ENCODE measurements at regions not wholly inside any gene's neighbourhood (a gene's known extent, or its start where the extent isn't known, plus 50 kb on each side); places are given as distances from the start of the nearest gene placed in this dataset.

DNA sequence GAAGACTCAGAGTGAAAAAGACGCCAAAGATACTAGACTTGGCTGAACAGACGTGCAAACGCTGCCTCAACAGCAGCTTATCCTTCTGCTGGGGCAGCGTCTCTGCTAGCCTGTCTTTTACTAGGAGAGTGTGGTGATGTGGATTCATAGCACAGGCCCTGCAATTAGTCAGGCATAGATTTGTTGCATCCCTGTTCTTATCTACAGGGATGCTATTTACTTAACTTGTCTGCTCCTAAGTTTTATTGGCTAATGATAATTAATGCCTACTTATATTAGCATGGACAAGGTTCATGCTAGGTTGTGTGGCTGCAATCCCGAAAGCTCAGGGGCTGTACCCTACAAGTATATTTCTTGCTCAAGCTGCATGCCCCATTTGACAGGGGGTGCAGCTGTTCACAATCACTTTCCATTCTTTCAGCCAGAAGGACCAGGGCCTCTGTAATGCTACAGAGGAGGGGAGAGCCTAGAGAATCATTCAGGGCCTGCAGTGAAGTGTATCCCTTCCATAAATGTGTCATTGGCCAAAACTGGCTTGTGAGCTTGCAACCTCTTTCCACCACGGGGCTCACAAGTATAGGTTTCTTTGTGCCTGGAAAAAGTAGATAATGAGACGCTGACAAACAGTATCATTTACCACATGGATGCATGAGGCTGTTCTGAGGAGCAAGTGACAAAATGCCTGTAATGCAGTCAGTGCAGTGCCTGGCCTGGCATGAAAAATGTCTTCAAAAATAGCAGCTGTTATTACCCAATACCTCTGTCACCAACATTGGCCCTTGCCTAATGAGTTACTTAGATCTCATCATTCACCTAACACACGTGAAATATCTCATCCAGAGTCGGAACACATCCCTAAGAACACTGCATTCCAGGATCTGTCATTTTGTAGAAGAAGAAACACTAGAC, 685.8 kb upstream of the API5 start:
- DNase-seq: no peak

GRCh38 chr11:42631220-42631843, 680.5 kb upstream of the API5 start:
- no peak for DNase-seq

DNA sequence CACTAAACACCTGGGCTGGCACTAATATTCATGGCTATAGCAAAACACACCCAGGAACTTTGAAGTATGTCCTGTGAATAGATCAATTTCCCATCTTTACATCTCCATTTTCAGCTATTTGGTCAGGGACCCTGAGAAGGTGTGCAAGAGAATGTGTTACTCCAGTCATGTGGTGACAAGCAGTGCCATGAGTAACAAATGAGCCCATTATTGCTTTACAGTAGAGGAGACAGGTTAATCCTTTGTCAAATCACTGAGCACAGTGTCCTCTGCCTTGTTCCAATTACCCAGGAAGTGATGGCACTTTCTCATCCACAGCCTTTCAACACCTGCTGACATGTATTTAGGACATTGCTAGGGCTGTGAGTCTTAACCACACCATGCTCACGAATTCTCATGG, 664.8 kb upstream of the API5 start:
- no peak for DNase-seq

DNA sequence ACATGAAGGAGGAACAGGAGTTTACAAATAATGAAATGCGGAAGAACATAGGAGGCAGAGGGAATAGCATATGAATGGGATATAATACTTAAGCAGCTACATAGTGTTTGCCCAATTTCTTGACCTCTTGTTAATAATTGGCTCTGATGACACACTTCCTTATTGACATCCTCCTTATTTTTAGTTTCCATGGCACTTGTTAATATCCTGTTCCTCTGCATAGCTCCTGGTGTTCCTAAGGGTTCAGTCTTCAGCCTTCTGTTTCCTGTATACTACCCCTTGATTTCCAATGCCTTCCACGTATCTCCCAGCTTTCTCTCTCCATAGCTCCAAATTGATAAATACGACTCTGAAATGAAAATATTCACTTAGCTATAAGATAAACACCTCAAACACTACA, 663.8 kb upstream of the API5 start:
- no peak for DNase-seq

DNA sequence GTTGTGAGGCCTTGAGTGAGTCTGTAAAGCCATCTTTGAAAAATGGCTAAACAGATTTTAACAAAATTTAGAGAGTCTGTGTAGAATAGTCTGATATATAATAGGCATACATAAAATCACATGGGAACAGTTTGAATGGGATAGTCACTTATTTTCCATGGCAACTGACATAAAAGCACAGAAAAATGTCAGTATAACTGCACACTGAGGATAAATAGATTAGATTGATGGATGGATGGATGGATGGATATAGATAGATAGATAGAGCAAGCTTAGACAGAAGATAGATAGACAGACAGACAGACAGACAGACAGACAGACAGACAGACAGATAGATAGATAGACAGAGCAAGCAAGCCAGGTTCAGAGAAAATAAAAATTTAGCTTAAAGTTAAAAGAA, 660.2 kb upstream of the API5 start:
- DNase-seq: no peak

- DNase-seq: no peak
Observed at GRCh38 chr11:42657169-42657568, 654.6 kb upstream of the API5 start.

GRCh38 chr11:42661942-42662341, 649.9 kb upstream of the API5 start:
- DNase-seq: no peak

GRCh38 chr11:42669248-42669976, 642.4 kb upstream of the API5 start:
- DNase-seq: no peak

DNA sequence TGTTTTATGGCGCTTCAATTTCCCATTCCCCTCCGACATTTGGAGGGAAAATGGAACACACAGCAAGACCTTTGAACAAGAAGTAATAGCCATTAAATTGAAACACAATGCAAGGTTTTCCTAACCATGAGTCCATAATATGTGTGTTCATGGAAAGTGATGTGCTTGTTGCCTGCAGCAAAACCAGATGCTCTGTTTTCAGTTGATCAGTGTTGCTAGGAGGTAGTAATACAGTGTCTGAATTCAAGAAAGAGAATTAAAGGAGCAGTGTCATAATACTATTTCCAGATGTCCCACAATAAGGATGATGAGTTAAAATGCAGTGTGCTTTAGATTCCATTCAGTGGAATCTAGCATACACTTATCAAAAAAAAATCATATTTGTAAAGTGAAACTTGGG, 637.4 kb upstream of the API5 start:
- no peak for DNase-seq

GRCh38 chr11:42707541-42707940, 604.3 kb upstream of the API5 start:
- no peak for DNase-seq

DNA sequence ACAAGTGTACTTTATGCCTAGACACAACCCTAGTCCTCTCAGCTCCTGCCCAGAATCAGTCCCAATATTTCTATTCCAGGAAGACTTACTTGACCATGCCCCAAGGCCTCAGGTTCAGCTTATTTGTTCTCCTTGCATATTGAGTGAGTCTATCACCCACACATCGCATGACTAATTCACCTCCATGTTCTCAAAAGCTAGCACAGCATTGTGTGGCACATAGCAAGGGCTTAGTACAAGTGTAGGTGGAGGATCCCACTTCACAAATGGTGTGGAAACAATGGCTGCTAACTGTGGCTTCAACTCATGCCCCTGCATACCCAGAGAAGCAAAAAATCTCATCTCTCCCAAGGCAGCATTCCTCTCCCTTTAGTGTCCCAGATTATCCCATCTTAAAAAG, 602.6 kb upstream of the API5 start:
- DNase-seq: no peak

- no peak for DNase-seq
Observed at GRCh38 chr11:42713279-42713678, 598.5 kb upstream of the API5 start.

DNA sequence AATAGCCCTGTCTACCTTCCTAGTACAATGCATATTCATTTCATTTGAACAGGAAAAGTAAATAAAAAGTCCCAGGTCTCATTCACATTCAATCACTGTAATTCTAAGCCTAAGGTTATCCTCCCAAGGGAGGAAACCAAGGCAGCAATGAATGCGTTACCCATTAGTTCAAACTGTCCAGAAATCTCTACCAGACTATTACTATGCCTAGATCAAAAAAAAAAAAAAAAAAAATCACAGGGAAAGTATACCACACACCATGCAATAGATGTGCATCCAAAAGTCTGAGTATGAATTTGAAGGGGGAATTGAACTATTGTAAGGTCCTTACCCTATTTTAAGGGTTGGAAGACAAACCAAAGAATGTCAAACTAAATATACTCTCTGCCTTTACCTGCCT, 598.0 kb upstream of the API5 start:
- DNase-seq: no peak

DNA sequence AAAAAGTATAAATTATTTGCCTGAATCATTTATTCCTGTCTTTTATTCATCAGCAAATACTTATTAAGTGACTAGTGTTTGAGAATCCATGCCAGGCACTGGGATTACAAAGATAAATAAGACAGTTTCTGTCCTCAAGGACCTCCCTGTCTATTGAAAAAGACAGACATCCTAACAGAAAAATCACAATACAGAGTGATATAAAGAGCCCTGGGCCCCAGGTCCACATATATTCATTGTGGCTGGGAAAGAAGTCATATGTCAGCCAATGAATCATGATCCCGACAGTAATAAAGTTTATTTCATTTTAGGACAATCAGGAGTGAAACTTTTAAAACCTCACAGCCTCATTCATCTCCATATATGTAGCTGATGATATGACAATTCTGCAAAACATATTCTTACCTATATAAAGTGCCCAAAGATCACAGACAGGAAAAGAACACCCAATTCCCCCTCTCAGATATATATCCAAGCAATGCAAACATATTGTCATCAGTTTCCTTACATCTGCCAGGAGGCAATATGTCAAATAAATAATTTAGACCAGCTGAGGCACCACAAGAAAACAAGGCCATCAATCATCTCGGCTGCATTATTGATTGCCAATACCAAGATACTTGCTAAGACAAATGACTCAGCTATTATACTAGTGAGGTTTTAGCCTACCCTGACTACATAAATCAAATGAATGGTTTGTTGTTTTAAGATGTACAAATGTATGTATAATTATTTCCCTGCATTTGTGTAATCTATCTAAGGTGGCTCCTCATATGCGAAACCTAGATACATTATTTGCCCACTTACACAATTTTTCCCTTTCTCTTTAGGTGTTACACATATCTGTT, 590.9 kb upstream of the API5 start:
- no peak for DNase-seq

- DNase-seq: no peak
Observed at GRCh38 chr11:42727879-42728278, 583.9 kb upstream of the API5 start.

GRCh38 chr11:42762348-42762747, 549.4 kb upstream of the API5 start:
- DNase-seq: no peak

DNA sequence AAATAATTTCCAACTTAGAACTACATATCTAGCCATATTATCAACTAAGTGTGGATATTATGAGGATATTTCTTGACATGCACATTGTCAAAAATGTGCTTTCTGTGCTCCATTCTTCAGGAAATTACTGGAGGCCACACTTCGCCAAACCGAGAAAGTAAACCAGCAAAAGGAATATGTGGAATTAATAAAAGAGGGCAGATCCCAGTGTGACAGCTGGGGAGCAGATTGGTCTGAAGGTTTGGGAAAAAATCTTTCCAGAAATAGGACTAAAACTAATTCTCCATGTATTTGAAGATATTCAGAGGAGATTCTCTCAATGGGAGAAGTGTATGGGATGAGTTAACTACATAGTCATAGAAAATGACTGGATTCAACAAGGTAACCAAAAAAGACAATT, 546.9 kb upstream of the API5 start:
- DNase-seq: no peak

DNA sequence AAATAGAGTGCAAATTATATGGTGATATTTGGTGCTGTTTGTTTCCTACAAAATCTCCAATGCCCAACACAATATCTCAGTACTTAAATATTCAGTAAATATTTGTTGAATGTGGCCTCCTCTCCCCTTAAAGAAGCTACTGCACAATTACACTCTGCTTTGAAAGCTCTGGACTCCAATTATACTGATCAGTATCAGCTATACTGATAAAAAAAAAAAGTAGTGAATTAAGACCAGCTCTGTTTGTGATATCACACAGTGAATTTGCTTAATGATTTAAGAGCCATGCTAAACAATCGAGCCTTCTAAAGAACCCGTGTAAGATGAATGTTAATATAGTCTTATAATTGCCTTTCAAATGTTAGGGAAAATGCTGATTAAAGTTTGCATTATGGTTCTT, 543.2 kb upstream of the API5 start:
- DNase-seq: no peak

- DNase-seq: no peak
Observed at GRCh38 chr11:42770444-42771065, 541.2 kb upstream of the API5 start.

DNA sequence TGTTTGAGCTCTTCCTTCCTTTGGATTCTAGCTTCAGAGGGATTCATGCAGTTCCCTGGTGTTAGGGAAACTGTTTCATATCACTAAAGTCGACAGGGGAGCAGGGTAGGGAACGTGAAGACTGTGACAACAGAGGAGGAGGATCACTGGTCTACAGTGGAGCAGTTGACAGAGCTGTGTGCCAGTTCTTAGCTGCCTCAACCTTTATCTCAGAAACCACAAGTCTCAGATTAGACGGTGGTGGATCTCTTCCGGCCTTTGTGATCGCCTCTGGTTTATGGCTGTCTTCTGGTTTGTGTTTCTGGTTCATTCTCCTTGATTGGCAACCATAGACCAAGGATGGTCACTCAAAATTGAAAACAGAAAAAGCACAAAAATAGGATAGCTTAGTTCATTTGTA, 538.9 kb upstream of the API5 start:
- no peak for DNase-seq

DNA sequence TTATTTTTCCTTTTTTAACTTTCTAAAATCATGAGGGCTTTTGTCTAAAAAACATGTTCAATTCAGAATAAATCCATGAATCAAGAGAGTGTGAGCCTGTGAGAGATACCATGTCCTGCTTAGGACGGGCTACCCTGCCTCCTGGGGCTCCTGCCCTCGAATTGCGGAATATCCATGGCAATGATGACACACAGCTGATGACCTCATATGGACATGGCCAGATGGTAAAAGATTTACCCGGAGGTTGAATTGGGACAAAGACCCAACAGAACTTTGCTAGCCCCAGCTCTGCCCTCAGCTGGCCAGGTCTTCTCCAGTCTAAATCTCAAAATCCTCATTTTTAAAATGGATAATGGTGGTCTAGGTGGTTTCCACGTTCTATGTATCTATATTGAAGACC, 538.1 kb upstream of the API5 start:
- DNase-seq: no peak

DNA sequence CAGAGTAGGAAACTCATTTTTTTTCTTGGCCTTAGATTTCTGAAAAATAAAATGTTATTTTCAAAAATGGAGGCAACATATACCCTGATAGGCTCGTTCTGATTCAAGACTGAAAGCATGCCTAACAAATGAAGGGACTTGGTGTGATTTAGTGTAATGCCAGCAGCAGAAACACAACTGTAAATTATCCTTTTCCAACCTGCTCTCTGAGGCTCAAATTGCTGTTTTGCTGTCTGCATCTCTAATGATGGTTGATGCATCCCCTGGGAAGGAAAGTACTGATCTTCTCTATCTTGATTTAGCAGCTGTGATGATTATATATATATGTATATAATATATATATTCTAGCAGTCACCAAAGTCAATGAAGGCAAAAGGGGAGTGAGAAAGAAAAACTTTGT, 537.2 kb upstream of the API5 start:
- no peak for DNase-seq

DNA sequence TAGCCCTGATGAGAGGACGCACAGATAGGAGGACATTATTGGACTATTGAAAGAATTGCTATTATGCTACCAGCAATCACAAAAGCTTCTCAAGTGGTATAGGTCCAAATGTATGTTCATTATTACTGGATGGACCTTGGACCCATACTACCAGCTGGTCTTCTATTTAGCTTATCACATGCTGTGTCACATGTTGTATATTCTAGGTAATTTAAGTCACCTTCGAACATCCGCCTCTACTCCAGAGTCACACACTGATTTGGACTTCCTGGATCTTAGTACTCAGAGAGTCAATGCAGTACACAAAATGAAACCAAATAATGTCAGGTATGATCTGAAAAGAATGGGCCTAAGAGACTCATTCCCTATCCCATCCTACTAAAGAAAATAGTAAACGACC, 534.0 kb upstream of the API5 start:
- DNase-seq: no peak
